Osteocyte (in vitro differentiated cells): ENCODE measurements at regions not wholly inside any gene's neighbourhood (a gene's known extent, or its start where the extent isn't known, plus 50 kb on each side); places are given as distances from the start of the nearest gene placed in this dataset.

Source experiments
- DNase-seq: peaks from one replicate; pipeline ENCODE4 v3.0.0; 2021; ENCODE audit warnings: mixed read lengths; ENCODE audit not compliant: unreplicated experiment; ENCODE audit errors: extremely low spot score
- H3K27ac Mint-ChIP-seq: one replicate; pipeline ENCODE4 v1.8.0; 2021; ENCODE audit warnings: mild to moderate bottlenecking, mixed read lengths; ENCODE audit not compliant: unreplicated experiment
- H3K27me3 Mint-ChIP-seq: one replicate; pipeline ENCODE4 v1.8.0; 2021; ENCODE audit warnings: mixed read lengths; ENCODE audit not compliant: unreplicated experiment
- H3K36me3 Mint-ChIP-seq: one replicate; pipeline ENCODE4 v1.8.0; 2021; ENCODE audit warnings: mixed read lengths; ENCODE audit not compliant: unreplicated experiment
- H3K4me1 Mint-ChIP-seq: one replicate; pipeline ENCODE4 v1.8.0; 2021; ENCODE audit warnings: mixed read lengths; ENCODE audit not compliant: unreplicated experiment
- H3K4me3 Mint-ChIP-seq: one replicate; pipeline ENCODE4 v1.8.0; 2021; ENCODE audit warnings: mild to moderate bottlenecking, moderate library complexity, mixed read lengths; ENCODE audit not compliant: unreplicated experiment
- H3K9me3 Mint-ChIP-seq: one replicate; pipeline ENCODE4 v1.8.0; 2021; ENCODE audit warnings: mixed read lengths; ENCODE audit not compliant: unreplicated experiment
- CTCF ChIP-seq: fragments of 200-600 bp; sonication (generic); IDR thresholded peaks from 2 replicates; pipeline ENCODE4 v1.5.0; 2021; ENCODE audit warnings: antibody characterized with exemption, mild to moderate bottlenecking, moderate library complexity

- H3K4me1 Mint-ChIP-seq, result peaks cover 7% of the 10 kb centered on the region
- no peak for TF ChIP-seq CTCF
- no peak for DNase-seq
- no peaks in the 10 kb centered on the region for H3K36me3 Mint-ChIP-seq
- no peaks in the 10 kb centered on the region for H3K27me3 Mint-ChIP-seq
- H3K9me3 Mint-ChIP-seq, result peaks cover 13% of the 10 kb centered on the region
- H3K27ac Mint-ChIP-seq, result no peak overlapping the region
- H3K4me3 Mint-ChIP-seq, result no peak overlapping the region
These were observed 121.8 kb upstream of the CAV2 start for GRCh38 chr7:116377721-116378120.

- Mint-ChIP-seq H3K4me1 (peaks cover 7% of the 10 kb centered on the region), H3K27me3 (no peaks in the 10 kb centered on the region), H3K9me3 (peaks cover 7% of the 10 kb centered on the region), H3K27ac (peak overlapping the region; percentile 48), H3K4me3 (no peak overlapping the region), H3K36me3 (no peaks in the 10 kb centered on the region)
- TF ChIP-seq CTCF, result no peak
- no peak for DNase-seq
These were observed 119.5 kb upstream of the CAV2 start for GRCh38 chr7:116380025-116380424.

- Mint-ChIP-seq H3K4me1 (peaks cover 7% of the 10 kb centered on the region), H3K4me3 (no peak overlapping the region), H3K9me3 (peaks cover 6% of the 10 kb centered on the region), H3K27ac (no peak overlapping the region), H3K27me3 (no peaks in the 10 kb centered on the region), H3K36me3 (no peaks in the 10 kb centered on the region)
- no peak for TF ChIP-seq CTCF
- DNase-seq, result no peak
These were observed 117.2 kb upstream of the CAV2 start for GRCh38 chr7:116382375-116382774.

- Mint-ChIP-seq H3K27ac (no peak overlapping the region), H3K4me3 (no peak overlapping the region), H3K27me3 (no peaks in the 10 kb centered on the region), H3K4me1 (peaks cover 2% of the 10 kb centered on the region), H3K9me3 (no peaks in the 10 kb centered on the region), H3K36me3 (no peaks in the 10 kb centered on the region)
- TF ChIP-seq CTCF, result no peak
- no peak for DNase-seq
These were observed 114.5 kb upstream of the CAV2 start for GRCh38 chr7:116384936-116385635.

GRCh38 chr7:116386674-116387073 is 112.9 kb upstream of the CAV2 start:
- DNase-seq, result no peak
- H3K36me3 Mint-ChIP-seq, result no peaks in the 10 kb centered on the region
- no peak overlapping the region for H3K4me3 Mint-ChIP-seq
- no peaks in the 10 kb centered on the region for H3K27me3 Mint-ChIP-seq
- no peak overlapping the region for H3K27ac Mint-ChIP-seq
- no peaks in the 10 kb centered on the region for H3K4me1 Mint-ChIP-seq
- no peak for TF ChIP-seq CTCF
- H3K9me3 Mint-ChIP-seq, result no peaks in the 10 kb centered on the region
